RWPE2 (cell line): ENCODE measurements at regions not wholly inside any gene's neighbourhood (a gene's known extent, or its start where the extent isn't known, plus 50 kb on each side); places are given as distances from the start of the nearest gene placed in this dataset.

Experiments used
- ATAC-seq: fragments of 200-7000 bp; cut with Tn5 transposase; 3 replicates; pipeline ENCODE4 v1.9.1; 2021; ENCODE audit warnings: low read depth
- DNase-seq: peaks from one replicate; pipeline ENCODE4 v3.0.0-alpha.2; 2020; ENCODE audit warnings: low spot score
- H3K27ac ChIP-seq: fragments of 450-650 bp; 2 replicates; pipeline ENCODE4 v1.5.1; 2017; ENCODE audit warnings: mild to moderate bottlenecking; ENCODE audit not compliant: poor library complexity, severe bottlenecking
- H3K27me3 ChIP-seq: fragments of 250-450 bp; sonication (Bioruptor Pico); 2 replicates; pipeline ENCODE4 v1.5.1; 2021; ENCODE audit warnings: mild to moderate bottlenecking, moderate library complexity; ENCODE audit not compliant: insufficient read depth, poor library complexity, severe bottlenecking
- H3K36me3 ChIP-seq: fragments of 250-450 bp; sonication (Bioruptor Pico); 2 replicates; pipeline ENCODE4 v1.5.1; 2020; ENCODE audit warnings: low read depth, mild to moderate bottlenecking, moderate library complexity
- H3K4me1 ChIP-seq: fragments of 250-450 bp; sonication (Bioruptor Pico); 2 replicates; pipeline ENCODE4 v1.5.1; 2021; ENCODE audit warnings: mild to moderate bottlenecking, moderate library complexity; ENCODE audit not compliant: insufficient read depth, poor library complexity, severe bottlenecking
- H3K4me3 ChIP-seq: fragments of 250-450 bp; sonication (Bioruptor Pico); 2 replicates; pipeline ENCODE4 v1.5.1; 2021; ENCODE audit warnings: mild to moderate bottlenecking, moderate library complexity; ENCODE audit not compliant: severe bottlenecking
- H3K9me3 ChIP-seq: fragments of 250-450 bp; sonication (Bioruptor Pico); 2 replicates; pipeline ENCODE4 v1.5.1; 2021; ENCODE audit warnings: mild to moderate bottlenecking, moderate library complexity; ENCODE audit not compliant: severe bottlenecking
- TF ChIP-seq, protein P1 (sequence below): fragments of 450-650 bp; IDR thresholded peaks from one replicate; pipeline ENCODE4 v1.5.1; 2017; ENCODE audit warnings: mild to moderate bottlenecking, moderate library complexity; ENCODE audit not compliant: poor library complexity, severe bottlenecking

DNA sequence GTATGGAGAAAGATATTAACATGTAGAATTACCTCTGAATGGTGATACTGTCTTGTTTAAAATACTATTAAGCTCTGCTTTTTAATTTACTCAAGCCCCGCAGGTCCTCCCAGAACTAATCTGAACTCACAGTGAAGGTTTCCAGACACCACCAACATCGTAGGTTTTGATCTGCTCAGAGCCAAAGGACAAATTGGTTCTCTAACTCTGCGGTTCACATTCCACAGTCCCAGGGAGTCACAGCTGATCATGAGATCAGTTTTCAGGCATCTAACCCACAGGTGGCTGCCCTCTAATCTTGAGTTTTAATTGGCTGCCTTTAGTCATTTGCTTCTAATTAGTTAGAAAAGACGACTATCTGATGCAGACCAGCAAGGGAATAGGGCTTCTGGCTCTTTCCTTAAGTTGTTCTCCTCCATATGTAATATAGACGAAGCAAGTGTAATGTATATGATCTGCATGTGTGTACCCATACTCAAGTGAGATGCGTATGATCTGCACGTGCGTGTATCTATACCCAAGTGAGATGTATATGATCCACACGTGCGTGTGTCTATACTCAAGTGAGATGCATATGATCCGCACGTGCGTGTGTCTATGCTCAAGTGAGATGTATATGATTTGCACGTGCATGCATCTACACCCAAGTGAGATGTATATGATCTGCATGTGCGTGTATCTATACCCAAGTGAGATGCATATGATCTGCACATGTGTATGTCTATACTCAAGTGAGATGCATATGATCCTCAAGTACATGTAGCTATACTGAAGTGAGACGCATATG lies 331.5 kb upstream of the NPVF start:
- ATAC-seq (no peak), DNase-seq (no peak)
- H3K4me3 ChIP-seq = no peak overlapping the region
- no peaks in the 10 kb centered on the region for H3K4me1 ChIP-seq
- H3K27ac ChIP-seq = no peak overlapping the region
- TF ChIP-seq, protein P1, sequence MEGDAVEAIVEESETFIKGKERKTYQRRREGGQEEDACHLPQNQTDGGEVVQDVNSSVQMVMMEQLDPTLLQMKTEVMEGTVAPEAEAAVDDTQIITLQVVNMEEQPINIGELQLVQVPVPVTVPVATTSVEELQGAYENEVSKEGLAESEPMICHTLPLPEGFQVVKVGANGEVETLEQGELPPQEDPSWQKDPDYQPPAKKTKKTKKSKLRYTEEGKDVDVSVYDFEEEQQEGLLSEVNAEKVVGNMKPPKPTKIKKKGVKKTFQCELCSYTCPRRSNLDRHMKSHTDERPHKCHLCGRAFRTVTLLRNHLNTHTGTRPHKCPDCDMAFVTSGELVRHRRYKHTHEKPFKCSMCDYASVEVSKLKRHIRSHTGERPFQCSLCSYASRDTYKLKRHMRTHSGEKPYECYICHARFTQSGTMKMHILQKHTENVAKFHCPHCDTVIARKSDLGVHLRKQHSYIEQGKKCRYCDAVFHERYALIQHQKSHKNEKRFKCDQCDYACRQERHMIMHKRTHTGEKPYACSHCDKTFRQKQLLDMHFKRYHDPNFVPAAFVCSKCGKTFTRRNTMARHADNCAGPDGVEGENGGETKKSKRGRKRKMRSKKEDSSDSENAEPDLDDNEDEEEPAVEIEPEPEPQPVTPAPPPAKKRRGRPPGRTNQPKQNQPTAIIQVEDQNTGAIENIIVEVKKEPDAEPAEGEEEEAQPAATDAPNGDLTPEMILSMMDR = no peak
- H3K9me3 ChIP-seq = no peaks in the 10 kb centered on the region
- H3K36me3 ChIP-seq = no peaks in the 10 kb centered on the region
- H3K27me3 ChIP-seq = peaks cover 27% of the 10 kb centered on the region

DNA sequence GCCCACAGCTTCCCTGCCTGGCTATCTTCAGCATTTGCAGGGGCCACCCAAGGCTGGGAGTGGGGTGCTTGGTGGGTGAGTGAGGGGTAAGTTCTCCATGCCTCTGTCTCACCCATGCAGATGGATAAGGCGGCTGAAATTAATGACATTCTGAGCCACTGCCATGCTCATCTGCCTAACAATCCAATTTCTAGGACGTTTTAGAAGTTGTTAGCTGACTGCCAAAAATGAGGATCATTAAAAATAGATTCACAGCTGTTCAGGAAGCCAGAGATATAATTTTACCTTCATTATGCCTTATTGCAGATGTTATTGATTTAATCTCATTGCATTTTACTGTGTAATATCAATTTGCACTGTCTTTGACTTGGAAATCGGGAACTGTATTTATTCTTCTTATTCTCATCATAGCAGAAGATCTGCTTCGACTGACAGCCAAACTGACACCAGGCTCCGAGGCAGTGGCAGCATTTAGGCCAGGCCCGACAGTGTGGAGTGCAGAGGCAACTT lies 334.4 kb upstream of the NPVF start:
- Histone ChIP-seq H3K27ac (no peak overlapping the region), H3K27me3 (peaks cover 14% of the 10 kb centered on the region), H3K36me3 (no peaks in the 10 kb centered on the region), H3K4me3 (no peak overlapping the region), H3K4me1 (no peaks in the 10 kb centered on the region), H3K9me3 (no peaks in the 10 kb centered on the region)
- ATAC-seq (no peak), DNase-seq (no peak)
- TF ChIP-seq, protein P1 = no peak

DNA sequence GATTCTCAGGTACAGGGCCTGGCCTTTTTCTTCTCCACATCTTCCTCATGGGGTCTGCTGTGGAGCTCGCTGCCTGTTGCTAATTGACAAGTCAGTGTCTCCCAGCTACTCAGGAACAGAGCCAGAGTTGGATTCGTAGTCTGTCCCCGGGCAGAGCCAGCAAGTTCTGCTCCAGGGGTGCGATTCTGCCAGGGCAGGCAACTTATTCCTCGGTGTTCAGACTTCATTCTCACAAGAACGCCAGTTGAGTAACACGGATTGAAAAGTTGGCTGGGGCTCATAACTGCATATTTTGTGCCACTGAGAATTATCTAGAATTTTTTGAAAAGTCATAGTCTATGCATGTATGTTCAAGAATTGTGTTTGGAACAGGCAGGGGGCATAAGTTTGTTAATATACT lies 336.7 kb upstream of the NPVF start:
- Histone ChIP-seq H3K27ac (no peak overlapping the region), H3K27me3 (peaks cover 14% of the 10 kb centered on the region), H3K36me3 (no peaks in the 10 kb centered on the region), H3K4me3 (no peak overlapping the region), H3K4me1 (no peaks in the 10 kb centered on the region), H3K9me3 (no peaks in the 10 kb centered on the region)
- ATAC-seq (no peak), DNase-seq (no peak)
- TF ChIP-seq, protein P1 = no peak

DNA sequence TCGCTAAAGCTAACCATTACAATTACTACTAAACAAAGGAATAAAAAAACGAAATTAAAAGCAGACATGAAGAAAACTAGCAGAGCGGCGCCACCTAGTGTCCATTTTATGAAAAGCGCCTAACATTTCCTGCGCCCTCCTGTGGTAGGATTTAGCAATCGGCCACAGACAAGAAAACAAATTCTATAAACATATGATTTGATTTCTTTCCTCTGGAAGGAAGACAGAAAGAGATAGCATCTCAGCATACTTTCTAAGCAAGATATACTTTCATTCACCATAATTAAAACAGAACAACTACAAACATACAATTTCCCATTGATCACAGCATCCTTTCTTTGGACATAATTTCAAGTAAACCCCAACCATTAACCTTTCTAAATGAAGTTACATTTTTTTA lies 337.7 kb upstream of the NPVF start:
- TF ChIP-seq, protein P1 = peak; percentile 99
- no peaks in the 10 kb centered on the region for H3K9me3 ChIP-seq
- H3K4me3 ChIP-seq = no peak overlapping the region
- H3K27me3 ChIP-seq = peaks cover 14% of the 10 kb centered on the region
- H3K4me1 ChIP-seq = no peaks in the 10 kb centered on the region
- H3K36me3 ChIP-seq = no peaks in the 10 kb centered on the region
- H3K27ac ChIP-seq = no peak overlapping the region
- DNase-seq = no peak
- no peak for ATAC-seq

DNA sequence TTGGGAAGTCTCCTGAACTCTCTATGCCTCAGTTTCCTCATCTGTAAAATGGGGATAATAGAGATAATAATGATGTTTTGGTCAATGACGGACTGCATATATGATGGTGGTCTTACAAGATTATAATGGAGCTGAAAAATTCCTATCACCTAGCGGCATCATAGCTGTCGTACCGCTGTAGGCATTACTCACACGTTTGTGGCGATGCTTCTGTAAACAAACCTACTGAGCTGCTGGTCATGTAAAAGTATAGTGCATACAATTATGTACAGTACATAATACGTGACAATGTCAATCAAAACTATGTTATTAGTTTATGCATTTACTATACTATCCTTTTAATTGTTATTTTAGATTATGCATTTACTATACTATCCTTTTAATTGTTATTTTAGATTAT lies 339.1 kb upstream of the NPVF start:
- ATAC-seq (no peak), DNase-seq (no peak)
- H3K27me3 ChIP-seq = peaks cover 8% of the 10 kb centered on the region
- H3K4me3 ChIP-seq = no peak overlapping the region
- TF ChIP-seq, protein P1 = no peak
- no peaks in the 10 kb centered on the region for H3K36me3 ChIP-seq
- no peaks in the 10 kb centered on the region for H3K4me1 ChIP-seq
- H3K9me3 ChIP-seq = no peaks in the 10 kb centered on the region
- H3K27ac ChIP-seq = no peak overlapping the region
